ENCODE measurements at regions not wholly inside any gene's neighbourhood (a gene's known extent, or its start where the extent isn't known, plus 50 kb on each side); places are given as distances from the start of the nearest gene placed in this dataset. TPM values are rescaled to one million over a fixed set of nuclear protein-coding genes. Genes with fewer than 3 reads are reported as not detected.

Small RNAs in the stretch of these regions (small RNA-seq; reads per million reads assigned to genes)
- not detected for gene AL807761.1 (ENCODE audit: insufficient read length, low read depth, low replicate concordance)
